ENCODE measurements at regions not wholly inside any gene's neighbourhood (a gene's known extent, or its start where the extent isn't known, plus 50 kb on each side); places are given as distances from the start of the nearest gene placed in this dataset.
"Not testable (repeated sequence)": the region's sequence is repeated elsewhere in the genome, so short reads cannot be mapped to it uniquely, and the experiment has no call there.

DNA sequence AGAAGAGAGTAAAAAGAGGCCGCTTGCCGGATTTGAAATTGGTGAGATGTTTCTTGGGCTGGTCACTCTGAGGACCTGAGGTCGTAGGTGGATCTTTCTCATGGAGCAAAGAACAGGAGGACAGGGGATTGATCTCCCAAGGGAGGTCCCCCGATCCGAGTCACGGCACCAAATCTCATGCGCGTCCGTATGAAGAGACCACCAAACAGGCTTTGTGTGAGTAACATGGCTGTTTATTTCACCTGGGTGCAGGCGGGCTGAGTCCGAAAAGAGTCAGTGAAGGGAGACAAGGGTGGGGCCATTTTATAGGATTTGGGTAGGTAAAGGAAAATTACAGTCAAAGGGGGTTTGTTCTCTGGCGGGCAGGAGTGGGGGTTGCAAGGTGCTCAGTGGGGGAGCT is 803.6 kb upstream of the ID2 start:
- DNase-seq = not testable (repeated sequence)

DNA sequence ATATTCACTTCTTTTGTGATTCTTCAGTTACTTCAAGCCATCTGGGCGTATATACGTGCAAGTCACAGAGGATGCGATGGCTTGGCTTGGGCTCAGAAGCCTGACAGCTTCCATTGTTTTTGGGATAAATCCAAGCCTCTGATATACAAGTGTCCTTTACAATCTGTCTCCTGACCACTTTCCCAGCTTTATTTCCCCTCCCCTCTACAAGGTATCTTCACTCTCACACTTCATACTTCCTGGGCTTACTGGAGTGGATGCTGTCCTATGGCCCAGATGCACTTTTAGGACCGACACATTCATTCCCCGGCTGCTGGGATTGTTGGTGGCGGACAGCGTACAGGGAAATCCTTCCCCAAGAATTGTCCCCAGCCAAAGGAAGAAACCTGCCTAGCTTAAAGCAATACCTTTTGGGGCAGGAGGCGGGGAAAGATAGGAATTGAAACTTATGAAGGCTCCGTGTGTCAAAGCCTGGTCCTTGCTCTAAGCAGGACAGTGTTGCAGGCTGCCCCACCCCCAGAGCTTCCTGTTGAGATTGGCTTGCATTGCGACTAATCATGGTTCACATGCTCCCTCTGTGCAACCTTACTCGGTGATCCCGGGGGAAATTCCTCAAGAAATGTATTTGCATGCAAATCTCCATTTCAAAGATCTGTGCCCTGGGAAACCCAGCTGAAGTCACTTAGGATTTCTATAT is 802.9 kb upstream of the ID2 start:
- DNase-seq = no peak

DNA sequence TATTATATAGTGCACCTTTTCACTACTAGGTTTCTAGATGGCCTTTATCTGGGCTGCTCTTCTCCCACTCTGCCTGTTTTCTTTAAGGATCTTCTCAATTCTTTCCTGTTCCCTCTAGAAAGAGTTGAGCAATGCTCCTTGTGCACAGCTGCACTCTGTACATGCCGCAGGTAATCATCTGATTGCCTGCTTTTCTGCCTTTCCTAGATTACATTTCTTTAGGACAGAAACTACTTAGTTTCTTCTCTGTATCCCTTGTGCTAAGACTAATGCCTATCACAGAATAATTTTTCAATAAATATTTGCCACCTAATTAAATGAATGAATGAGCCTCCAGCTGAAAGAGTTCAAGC is 802.4 kb upstream of the ID2 start:
- DNase-seq = no peak

DNA sequence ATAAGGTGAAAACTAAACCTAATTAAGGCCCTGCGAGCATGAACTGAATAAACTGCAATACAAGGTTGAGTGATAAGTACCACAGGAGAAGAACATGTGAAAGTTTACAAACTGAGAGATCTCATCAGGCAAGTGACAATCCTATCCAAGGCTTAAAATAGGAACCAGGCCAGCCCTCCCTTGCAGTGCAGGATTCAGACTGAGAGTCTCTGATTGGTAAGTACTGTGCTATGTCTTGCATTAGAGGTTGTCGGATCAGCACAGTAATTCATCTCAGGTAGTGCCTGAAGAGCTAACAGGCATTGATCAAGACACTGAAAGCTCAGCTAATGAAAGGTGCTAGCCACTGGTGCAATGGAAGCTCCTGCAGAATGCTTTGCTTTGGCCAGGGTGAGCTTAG is 801.7 kb upstream of the ID2 start:
- DNase-seq = no peak

DNA sequence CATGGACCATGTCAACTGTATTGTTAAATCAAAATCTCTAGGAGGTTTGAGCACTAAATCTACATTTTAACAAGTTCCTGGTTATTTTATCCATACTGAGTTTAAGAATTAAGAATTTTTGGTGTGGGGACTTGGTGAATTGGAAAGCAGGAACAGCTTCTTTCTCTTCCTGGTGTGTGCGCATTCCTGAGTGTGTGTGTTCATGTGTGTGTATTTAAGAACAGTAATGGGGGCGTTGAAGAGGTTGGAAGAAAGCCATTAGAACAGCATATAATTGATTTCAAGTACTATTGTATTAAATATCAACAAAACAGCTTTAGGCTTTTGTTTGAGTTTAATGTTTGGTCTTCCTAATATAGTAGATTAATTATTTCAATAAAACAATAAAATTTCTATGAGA is 801.3 kb upstream of the ID2 start:
- no peak for DNase-seq

DNA sequence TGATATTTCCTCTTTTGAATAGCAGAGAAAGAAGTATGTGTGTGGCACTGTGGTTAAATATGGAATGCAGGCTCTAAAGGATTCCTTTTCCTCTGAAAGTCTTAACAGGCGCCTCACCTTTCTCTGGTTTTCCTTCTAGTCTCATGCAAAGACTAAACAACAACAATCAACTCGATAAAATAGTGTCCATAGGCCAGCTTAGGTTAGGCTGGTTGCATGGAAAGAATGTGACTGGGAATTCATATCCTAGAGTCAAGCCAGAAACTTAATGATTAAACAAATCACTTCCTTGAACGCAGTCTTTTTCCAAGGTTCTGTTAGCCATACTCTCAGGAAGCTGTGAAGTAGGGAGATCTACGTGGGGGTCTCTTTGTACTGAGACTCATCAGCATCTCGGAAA is 800.8 kb upstream of the ID2 start:
- DNase-seq = no peak

DNA sequence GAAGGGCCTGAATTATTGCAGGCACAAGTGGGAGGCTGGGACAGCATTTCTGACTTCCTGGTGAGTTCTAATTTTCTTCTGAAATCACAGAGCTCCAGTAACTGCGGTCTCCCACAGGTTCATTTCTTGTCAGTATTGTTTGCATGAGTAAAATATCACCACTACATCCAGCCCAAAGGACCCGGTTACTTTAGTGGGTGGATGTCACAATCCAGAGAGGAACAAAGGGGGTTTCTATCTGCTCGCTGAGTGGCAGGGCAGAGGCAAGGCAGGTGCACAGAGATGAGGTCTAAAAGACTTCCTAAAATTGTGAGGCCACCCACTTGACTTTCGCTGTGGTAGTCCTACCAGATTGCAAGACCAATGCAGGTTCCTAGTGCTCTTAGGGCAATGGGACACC is 800.4 kb upstream of the ID2 start:
- no peak for DNase-seq

DNA sequence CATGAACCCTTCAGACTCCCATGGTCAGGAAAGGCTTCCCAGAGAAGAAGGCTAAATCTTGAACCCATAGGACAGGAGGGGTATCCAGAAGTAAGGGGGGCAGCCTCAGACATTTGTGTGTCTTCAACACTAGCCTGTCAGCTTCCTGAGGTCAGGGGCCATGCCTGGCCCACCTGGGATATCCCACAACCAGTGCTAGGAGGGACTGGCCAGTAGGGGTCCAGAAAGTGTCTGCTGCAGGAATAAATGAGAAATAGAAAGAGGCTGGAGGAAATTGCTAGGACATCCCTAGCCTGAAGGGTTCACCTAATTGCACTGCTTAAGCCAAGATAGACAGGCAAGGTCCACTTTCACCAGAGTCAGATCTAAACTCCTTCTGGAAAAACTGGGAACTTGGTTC is 799.6 kb upstream of the ID2 start:
- DNase-seq = no peak

DNA sequence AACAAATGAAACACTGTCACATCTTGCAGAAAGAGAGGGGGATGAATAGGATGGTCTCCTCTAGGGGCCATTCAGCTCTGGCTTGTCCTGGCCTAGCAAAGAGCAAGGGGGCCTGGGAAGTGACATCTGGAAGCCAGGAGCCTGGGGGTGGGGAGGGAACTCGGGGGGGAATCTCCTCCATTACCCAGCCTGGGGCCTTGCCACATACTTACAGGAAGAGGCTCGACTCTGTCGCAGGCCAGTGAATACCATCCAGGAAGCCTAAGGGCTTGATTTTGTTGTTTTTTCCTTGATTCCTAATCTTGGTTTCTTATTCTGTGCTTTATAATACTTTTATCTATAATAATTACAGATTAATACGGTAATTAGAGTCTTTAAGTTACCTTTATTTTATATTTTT is 797.5 kb upstream of the ID2 start:
- no peak for DNase-seq

DNA sequence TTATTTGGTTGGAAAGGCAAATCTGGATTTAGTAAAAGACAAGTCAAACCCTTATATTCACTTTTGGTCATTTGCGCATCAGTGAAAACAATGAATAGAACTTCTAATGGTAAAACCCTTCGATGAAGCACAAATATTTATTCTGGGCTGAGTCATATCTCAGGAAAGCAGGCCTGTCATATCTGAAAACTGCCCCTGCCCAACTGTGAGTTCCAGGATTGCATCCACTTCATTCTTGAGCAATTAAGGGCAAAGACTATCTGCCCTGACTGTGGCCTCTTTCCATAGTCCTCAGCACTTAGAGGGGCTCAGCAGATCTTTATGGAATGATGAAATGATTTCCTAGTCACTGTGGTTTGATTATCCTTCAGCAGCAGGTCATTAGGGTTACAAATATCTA is 795.2 kb upstream of the ID2 start:
- no peak for DNase-seq

DNA sequence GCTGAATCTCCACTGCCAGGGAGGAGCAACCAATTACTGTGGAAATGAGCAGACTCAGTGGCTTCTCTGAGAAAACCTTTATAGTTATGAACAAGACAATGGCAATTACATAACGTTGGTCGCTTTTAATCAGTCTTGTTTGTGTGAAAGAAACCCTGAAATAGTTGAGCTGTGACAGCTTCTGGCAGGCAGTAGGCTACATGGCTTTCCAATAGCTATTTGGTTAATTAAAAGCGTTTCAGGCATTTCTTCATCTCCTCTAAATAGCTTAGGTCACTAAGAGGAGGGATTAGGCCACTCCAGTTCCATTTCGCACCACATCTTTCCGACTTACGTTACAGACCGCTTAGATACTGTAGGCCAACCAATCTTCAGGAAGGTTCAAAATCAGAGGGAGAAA is 794.4 kb upstream of the ID2 start:
- DNase-seq = no peak

DNA sequence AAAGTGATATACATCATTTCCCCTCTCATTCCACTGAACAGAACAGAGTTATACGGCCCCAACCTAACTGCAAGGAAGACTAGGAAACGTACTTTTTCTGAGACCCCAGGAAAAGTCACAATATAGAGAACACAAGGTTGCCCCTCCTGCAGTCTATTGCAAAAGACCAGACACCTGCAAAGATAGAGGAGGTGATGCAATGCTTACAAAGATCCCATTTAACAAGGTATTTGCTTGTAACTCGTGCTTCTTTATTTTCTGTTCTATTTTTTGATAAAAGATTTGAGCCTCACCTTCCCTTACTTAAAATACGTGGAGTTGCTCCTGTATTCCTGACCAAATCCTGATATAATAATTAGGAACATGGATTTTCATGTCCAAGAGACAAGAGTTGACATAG is 793.0 kb upstream of the ID2 start:
- no peak for DNase-seq

DNA sequence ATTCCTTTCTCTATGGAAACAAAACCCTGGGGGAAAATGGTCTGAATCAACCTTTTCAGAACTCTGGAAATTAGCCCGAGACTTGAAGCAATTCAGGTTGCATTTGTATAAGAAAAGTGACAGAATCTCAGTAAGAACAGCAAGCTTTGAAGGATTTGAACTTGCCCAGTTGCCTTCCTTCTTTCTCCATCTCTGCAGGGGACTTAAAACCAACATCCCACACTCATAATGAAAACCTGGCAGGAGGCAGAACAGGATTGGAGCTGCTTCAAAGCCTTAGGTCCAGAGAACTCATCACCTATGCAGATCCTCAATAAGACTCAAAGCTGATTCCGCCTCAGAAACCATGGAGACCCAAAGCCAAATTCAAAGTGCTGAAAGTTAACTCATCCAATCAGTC is 790.5 kb upstream of the ID2 start:
- DNase-seq = no peak

DNA sequence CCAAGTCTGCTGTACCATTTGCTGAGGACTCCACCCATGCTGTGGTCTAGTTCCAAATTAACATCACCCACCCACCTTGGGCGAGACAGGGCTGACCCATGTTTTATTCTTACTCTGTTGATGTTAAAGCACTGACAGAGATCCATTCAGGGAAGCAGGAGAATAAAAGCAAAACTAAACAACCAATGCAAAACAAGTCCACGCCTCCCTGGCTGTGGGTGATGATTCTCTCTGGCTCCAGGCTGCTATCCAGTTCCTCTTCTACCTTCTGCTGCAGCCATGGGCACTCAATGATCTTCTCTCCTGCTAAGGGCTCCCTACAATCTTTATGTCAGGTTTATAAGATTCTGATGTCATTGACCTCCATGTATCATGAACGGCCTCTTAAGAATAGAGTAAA is 786.6 kb upstream of the ID2 start:
- no peak for DNase-seq

DNA sequence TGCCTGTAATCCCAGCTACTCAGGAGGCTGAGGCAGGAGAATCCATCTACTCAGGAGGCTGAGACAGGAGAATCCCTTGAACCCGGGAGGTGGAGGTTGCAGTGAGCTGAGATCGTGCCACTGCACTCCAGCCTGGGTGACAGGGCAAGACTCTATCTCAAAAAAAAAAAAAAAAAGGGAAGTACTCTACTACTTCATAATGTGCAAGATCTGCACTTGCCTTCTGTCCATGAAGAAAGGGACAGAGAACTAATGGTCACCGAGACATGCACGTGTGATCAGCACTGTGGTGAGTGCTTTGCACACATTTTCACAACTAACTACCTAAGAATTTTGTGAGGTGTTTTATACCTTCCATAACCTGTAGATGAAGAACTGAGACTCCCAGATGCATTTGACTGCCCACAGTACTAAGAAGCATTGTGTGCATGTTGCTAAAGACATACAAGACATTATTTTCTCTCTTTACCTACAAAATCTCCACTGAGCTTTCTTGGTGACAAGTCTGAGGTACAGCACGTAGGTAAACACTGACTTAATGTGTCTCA is 784.8 kb upstream of the ID2 start:
- DNase-seq = no peak

DNA sequence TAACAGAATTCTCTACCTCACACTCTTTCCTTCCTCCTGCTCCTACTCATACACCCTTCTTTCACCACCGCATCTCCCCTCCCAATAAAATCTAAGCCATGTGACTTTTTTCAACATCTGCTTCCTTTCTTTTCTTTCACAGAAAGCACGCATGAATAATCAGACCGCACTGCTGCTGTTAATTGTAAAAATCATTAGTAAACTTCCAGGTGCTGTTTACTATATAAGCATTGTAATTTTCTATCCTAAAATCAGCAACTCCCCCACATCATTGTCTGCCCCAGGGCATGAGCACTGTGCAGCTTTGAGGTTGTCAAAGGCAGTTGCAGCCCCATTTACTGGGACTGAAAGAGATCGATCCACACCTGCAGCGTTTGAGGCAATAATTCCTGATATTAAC is 782.6 kb upstream of the ID2 start:
- DNase-seq = no peak

DNA sequence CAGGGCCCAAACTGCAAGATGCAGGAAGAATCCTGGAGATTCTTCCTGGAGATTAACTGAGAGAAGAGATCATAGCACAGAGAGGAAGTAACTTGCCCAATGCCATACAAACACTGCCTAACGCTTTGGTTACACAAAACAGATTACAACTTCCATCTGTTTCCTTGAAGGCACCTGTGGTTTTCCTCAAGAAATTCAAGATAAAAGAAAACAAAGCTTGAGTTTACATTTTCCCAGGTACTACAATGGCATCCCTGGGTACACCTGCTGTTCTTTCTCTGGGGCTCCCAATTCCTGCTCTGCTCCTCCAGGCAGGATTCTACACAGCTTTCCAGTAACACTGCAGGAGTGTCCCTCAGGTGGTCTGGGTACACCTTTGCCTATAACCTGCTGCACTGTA is 781.9 kb upstream of the ID2 start:
- no peak for DNase-seq

DNA sequence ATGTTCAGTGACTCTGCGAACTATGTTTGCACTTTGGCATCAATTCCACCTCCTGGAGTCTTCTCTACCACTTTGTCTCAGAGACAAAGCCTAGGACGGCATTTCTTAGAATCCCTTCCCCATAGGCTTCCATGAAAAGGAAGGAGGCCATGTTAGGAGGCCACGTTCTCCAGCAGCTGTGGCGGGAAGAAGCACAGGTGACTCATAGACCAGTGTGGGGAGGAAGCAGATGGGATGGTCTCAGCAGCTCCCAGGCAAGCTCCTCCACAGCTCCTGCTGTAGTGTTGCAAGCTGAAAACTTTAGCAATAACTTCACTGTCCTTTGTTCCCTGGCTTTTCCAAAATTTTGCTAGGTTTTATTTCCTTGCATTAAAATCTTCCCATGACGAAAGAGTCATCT is 781.3 kb upstream of the ID2 start:
- DNase-seq = no peak

DNA sequence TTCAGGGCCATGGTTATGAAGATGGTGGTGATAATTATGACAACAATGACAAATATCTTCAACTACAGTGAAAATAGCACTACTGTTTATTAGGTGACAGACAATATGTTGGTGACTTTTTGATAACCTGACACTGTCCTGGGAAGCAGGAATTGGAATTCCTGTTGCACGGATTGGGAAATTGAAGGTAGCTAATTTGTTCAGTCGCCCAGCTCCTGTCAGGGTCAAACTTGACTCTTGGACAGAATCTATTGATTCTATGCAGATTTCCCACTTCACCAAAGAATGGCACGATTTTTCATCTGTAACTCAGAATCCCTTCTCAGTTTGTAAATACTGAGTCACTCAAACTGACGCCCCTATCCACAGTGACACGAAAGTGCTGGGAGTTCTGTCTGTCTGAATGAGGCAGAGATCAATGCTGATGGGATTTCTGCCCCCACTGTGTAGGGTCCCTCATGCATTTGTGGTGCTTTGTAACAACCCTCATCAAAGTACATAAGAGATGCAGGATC is 779.5 kb upstream of the ID2 start:
- no peak for DNase-seq

DNA sequence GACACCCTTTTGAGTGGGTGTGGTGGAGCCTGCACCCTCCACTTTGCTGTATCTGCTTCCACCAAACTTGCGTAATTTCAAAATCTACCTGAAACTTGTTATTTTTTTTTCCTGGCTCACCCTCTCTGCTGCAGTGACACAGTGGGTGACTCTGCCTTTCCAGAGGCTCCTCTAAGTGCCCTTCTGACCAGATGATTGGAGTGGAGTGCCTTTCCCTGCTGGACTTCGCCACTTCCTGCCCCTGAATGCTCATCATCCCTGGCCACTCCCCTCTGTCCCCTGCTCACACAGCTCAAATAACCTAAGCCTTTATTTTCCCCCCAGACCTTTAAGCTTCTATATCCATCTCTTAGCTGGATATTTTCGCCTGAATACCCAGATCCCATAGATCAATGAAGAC is 777.5 kb upstream of the ID2 start:
- DNase-seq = no peak

DNA sequence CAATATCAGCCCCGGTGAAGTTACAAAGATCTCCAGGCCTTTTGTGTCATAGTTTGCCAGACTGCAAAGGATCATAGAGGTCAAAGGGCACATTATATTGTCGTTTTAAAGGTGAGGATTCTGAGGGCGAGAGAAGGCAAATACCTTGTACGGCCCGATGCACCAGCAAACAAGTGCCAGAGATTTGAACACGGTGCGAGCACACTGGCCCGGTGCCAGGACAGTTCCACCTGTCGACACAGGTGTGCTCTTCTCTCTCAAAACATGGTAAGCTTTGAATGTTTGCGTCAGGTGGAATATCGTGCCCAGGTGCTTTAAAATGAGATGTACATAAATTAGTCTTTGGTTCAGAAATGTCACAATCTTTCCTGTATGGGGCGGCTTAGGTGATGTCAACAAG is 776.1 kb upstream of the ID2 start:
- no peak for DNase-seq

DNA sequence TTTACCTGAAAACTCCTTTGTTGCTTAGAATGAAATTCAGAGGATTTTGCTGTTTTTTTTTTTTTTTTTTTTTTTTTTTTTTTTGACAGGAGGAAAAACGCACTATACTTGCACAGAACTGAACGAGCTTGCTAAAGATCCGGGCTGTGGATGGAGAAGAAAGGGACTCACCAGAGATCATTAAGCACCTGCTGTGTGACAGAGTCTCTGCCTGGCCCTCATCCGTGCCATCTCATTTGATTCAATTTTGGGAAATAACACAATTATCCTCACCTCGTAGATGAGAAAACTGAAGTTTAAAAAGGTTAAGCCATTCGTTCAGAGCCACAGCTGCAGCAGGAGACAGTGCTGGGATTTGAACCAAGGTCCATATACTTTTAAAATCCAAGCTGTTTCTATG is 775.4 kb upstream of the ID2 start:
- no peak for DNase-seq

DNA sequence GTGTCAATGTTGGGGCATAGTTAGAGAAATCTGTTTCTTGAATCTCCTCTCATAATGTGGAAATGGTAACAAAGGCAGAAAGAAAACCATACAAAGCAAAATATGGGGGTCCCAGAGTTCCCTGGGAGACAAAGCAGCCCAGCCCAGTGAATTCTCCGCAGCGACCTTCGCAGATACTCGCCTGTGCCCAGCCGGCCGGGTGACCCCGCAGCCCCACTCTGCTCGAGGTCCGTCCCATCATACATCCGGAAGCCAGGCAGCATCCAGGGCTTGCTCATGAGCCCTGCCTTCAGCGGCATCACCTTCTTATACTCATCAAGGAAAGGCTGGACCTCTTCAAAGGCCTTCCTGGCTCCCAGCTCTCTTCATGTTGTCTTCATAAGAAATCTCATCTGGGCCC is 774.8 kb upstream of the ID2 start:
- DNase-seq = no peak

DNA sequence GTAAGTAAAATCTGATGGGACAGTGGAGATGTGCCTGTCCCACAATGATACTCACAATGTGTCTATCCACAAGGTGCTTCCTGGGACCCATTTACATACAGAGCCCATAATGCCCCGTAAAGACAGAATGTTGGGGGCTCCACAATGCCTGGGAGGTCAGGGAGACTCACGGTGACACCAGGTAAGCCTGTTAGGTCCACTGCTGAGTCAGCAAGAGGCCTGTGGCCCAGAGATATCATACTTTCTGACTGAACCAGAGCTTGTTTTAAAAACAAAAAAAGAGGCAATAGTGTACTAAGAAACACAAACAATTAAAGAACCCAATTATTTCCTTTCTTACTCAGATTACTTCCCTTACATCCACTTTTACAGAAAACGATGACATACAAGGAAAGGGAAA is 771.1 kb upstream of the ID2 start:
- no peak for DNase-seq

DNA sequence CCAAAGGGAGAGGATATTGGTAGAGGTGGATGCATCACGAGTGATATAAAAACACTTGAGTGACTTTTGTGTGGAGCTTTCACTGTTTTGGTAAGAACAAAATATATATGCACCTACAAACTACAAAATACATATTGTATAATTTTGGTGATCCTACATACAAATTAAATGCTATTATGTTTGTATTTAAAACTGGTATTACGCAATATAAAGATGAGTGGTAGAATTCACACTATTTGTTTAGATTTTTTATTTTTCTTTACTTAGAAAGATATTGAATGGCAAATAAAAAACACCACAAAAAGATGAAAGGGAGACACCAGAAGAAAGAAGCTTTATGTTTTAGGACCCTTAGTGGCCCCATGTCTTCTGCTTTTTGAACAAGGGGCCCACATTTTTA is 770.7 kb upstream of the ID2 start:
- no peak for DNase-seq

DNA sequence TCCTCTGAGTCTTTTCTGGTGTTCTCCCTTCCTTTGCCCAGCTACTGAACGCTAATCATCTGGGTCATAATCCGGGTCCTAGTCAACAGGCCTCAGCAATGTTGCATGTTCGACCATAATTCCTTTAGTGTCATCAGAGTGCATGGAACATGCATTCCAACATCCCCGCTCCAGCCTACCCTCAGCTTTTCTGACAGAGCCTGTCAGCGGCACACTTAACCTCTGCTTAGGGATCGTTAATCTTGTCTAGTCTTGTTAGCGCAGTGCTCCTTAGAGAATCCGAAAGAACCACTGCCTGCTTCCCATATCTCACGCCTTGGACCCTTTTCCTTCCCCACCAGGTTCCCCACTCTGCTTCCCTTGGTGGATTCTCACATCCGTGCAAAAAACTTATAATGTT is 767.9 kb upstream of the ID2 start:
- DNase-seq = no peak

All from CD4-positive, alpha-beta T cell treated with Interferon gamma for 1 hour (primary cell).